Endodermal cell (in vitro differentiated cells): ENCODE measurements at regions not wholly inside any gene's neighbourhood (a gene's known extent, or its start where the extent isn't known, plus 50 kb on each side); places are given as distances from the start of the nearest gene placed in this dataset.

ENCODE experiments used
- DNase-seq: peaks from one replicate; pipeline ENCODE4 v3.0.0-alpha.2; 2017
- H3K27ac ChIP-seq: 2 replicates; pipeline ENCODE4 v1.5.1; 2013; ENCODE audit warnings: mild to moderate bottlenecking, low read depth, low read length, moderate library complexity
- H3K27me3 ChIP-seq: 2 replicates; pipeline ENCODE4 v1.6.1; 2013; ENCODE audit warnings: mild to moderate bottlenecking, low read length, moderate library complexity; ENCODE audit not compliant: insufficient read depth, control insufficient read depth, poor library complexity, severe bottlenecking
- H3K36me3 ChIP-seq: 2 replicates; pipeline ENCODE4 v1.7.0; 2013; ENCODE audit warnings: mild to moderate bottlenecking, low read length, moderate library complexity; ENCODE audit not compliant: control insufficient read depth, insufficient read depth
- H3K4me1 ChIP-seq: one replicate; pipeline ENCODE4 v1.7.0; 2013; ENCODE audit warnings: low read length; ENCODE audit not compliant: control insufficient read depth, insufficient read depth
- H3K4me3 ChIP-seq: 2 replicates; pipeline ENCODE4 v1.5.1; 2013; ENCODE audit warnings: mild to moderate bottlenecking, low read length, moderate library complexity
- H3K9ac ChIP-seq: 2 replicates; pipeline ENCODE4 v1.6.1; 2013; ENCODE audit warnings: mild to moderate bottlenecking, low read length, moderate library complexity; ENCODE audit not compliant: poor library complexity, severe bottlenecking; ENCODE audit errors: extremely low read depth
- H3K9me3 ChIP-seq: 2 replicates; pipeline ENCODE4 v1.6.1; 2013; ENCODE audit warnings: mild to moderate bottlenecking, low read length, moderate library complexity; ENCODE audit not compliant: control insufficient read depth
- H3K27ac Mint-ChIP-seq: 2 replicates; pipeline ENCODE4 v1.8.0; 2020; ENCODE audit warnings: mixed read lengths
- H3K27me3 Mint-ChIP-seq: 2 replicates; pipeline ENCODE4 v1.8.0; 2021; ENCODE audit warnings: mild to moderate bottlenecking, mixed read lengths; ENCODE audit not compliant: insufficient read depth
- H3K36me3 Mint-ChIP-seq: 2 replicates; pipeline ENCODE4 v1.8.0; 2020; ENCODE audit warnings: low read depth, mixed read lengths
- H3K4me1 Mint-ChIP-seq: 2 replicates; pipeline ENCODE4 v1.8.0; 2020; ENCODE audit warnings: mixed read lengths
- H3K4me3 Mint-ChIP-seq: 2 replicates; pipeline ENCODE4 v1.8.0; 2020; ENCODE audit warnings: mild to moderate bottlenecking, moderate library complexity, mixed read lengths
- H3K9me3 Mint-ChIP-seq: 2 replicates; pipeline ENCODE4 v1.8.0; 2020; ENCODE audit warnings: mild to moderate bottlenecking, mixed read lengths
- CTCF ChIP-seq: fragments of 200-600 bp; sonication (generic); conservative IDR thresholded peaks from 2 replicates; pipeline ENCODE4 v1.5.0; 2021; ENCODE audit warnings: antibody characterized with exemption, mild to moderate bottlenecking
- WGBS, 2 experiments: methylation state at CpG; one replicate each; pipeline versions ENCODE4 v1.1.5 to v1.1.7; 2013; ENCODE audit warnings: missing lambda C conversion rate in 2 of 2, mixed read lengths in 1 of 2; ENCODE audit not compliant: insufficient coverage in 1 of 2, insufficient read length in 1 of 2; 5-methylcytosine and 5-hydroxymethylcytosine counted together

DNA sequence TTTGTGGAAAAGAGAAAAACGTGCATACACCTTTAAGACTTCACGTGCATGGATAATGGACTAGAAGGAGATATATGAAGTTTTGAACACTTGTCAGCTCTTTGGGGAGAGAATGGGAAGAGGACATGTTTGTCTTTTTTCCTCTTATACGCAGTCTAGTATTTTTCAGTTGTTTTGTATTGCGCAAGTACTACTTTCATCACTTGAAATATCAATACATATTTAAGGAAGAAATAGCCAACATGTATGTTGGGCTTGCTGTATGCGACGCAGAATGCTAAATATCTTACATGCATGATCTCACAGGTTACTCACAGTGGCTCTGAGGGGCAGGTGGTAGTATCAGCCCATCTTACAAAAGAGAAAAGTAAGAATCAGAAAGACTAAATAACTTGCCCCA is 176.5 kb upstream of the RUNX1 start:
- no peaks in the 10 kb centered on the region for H3K9me3 ChIP-seq
- H3K27me3 ChIP-seq: no peaks in the 10 kb centered on the region
- H3K9ac ChIP-seq: no peak overlapping the region
- H3K4me1 ChIP-seq: peaks cover 8% of the 10 kb centered on the region
- H3K27ac ChIP-seq: no peak overlapping the region
- H3K36me3 ChIP-seq: no peaks in the 10 kb centered on the region
- no peak overlapping the region for H3K4me3 ChIP-seq
- no peak overlapping the region for H3K27ac Mint-ChIP-seq
- H3K36me3 Mint-ChIP-seq: no peaks in the 10 kb centered on the region
- peaks cover 17% of the 10 kb centered on the region for H3K4me1 Mint-ChIP-seq
- H3K4me3 Mint-ChIP-seq: no peak overlapping the region
- no peaks in the 10 kb centered on the region for H3K9me3 Mint-ChIP-seq
- TF ChIP-seq CTCF: no peak
- WGBS, 2 experiments: 88 to 96% methylated on average over 2 to 4 of the region's 6 CpGs
- no peak for DNase-seq
- H3K27me3 Mint-ChIP-seq: no peaks in the 10 kb centered on the region

GRCh38 chr21:35223480-35224156 is 174.5 kb upstream of the RUNX1 start:
- Histone ChIP-seq H3K9ac (no peak overlapping the region), H3K27ac (no peak overlapping the region), H3K27me3 (no peaks in the 10 kb centered on the region), H3K4me1 (peaks cover 8% of the 10 kb centered on the region), H3K36me3 (no peaks in the 10 kb centered on the region), H3K4me3 (no peak overlapping the region), H3K9me3 (no peaks in the 10 kb centered on the region)
- no peak for TF ChIP-seq CTCF
- no peaks in the 10 kb centered on the region for H3K27me3 Mint-ChIP-seq
- peaks cover 20% of the 10 kb centered on the region for H3K4me1 Mint-ChIP-seq
- WGBS, 2 experiments: 77 to 88% methylated on average over 3 to 6 of the region's 6 CpGs
- no peaks in the 10 kb centered on the region for H3K9me3 Mint-ChIP-seq
- H3K36me3 Mint-ChIP-seq: no peaks in the 10 kb centered on the region
- no peak overlapping the region for H3K4me3 Mint-ChIP-seq
- no peak for DNase-seq
- no peak overlapping the region for H3K27ac Mint-ChIP-seq

DNA sequence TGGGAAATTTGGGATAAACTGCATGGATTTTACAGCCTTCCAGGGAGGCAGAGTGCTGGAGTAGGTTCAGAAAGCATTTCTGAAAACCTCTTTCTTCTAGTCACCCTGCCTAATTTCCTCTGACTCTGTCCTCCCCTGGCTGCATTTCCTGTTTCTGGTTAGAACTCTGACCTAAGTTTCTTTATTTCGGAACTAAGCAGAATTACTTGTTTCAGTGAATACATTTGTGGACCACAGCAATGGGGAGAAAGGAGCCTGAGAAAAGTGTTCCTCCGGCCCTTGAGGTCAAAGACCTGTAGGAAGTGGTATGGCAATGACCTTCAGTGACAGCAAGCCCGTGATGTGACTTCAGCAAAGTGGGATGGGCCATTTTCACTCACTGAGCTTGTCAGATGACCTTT is 173.4 kb upstream of the RUNX1 start:
- Mint-ChIP-seq H3K27ac (no peak overlapping the region), H3K36me3 (no peaks in the 10 kb centered on the region), H3K4me3 (no peak overlapping the region), H3K4me1 (peaks cover 20% of the 10 kb centered on the region), H3K9me3 (no peaks in the 10 kb centered on the region), H3K27me3 (no peaks in the 10 kb centered on the region)
- TF ChIP-seq CTCF: no peak
- H3K36me3 ChIP-seq: no peaks in the 10 kb centered on the region
- no peak overlapping the region for H3K27ac ChIP-seq
- H3K9me3 ChIP-seq: no peaks in the 10 kb centered on the region
- 84% methylated on average over 3 of the region's 3 CpGs; no CpG with 5 or more reads in 1 of the 2 experiments for WGBS, 2 experiments
- no peak overlapping the region for H3K9ac ChIP-seq
- no peak overlapping the region for H3K4me3 ChIP-seq
- peaks cover 11% of the 10 kb centered on the region for H3K4me1 ChIP-seq
- H3K27me3 ChIP-seq: no peaks in the 10 kb centered on the region
- DNase-seq: no peak
